Mammary epithelial cell (primary cell): ENCODE measurements at regions not wholly inside any gene's neighbourhood (a gene's known extent, or its start where the extent isn't known, plus 50 kb on each side); places are given as distances from the start of the nearest gene placed in this dataset.
"Not testable (repeated sequence)": the region's sequence is repeated elsewhere in the genome, so short reads cannot be mapped to it uniquely, and the experiment has no call there.

Source experiments
- CTCF ChIP-seq, 2 donors: IDR thresholded peaks in 1 of 2; conservative IDR thresholded peaks in 1 of 2; 2 replicates each; pipeline ENCODE4 v1.5.1; 2011 to 2012; ENCODE audit warnings: inconsistent platforms in 2 of 2, low read length in 2 of 2, mild to moderate bottlenecking in 2 of 2, control low read depth in 1 of 2, low read depth in 1 of 2; ENCODE audit not compliant: insufficient read depth in 1 of 2; ENCODE audit errors: extremely low read depth in 1 of 2
- EZH2 ChIP-seq: IDR thresholded peaks from 2 replicates; pipeline ENCODE4 v1.6.1; 2012; ENCODE audit warnings: low read length, inconsistent platforms, borderline replicate concordance

- not testable (repeated sequence) for TF ChIP-seq CTCF (conservative IDR thresholded peaks at IDR 0.05 in 1 of 2, IDR thresholded peaks at IDR 0.05 in 1 of 2; ENCODE audit: extremely low read depth in 1 of 2, insufficient read depth in 1 of 2, low read depth in 1 of 2, low read length in 2 of 2); EZH2
These were observed 473.1 kb downstream of the RNF144A start for GRCh38 chr2:7390311-7390710.
